ENCODE measurements at regions not wholly inside any gene's neighbourhood (a gene's known extent, or its start where the extent isn't known, plus 50 kb on each side); places are given as distances from the start of the nearest gene placed in this dataset.

DNA sequence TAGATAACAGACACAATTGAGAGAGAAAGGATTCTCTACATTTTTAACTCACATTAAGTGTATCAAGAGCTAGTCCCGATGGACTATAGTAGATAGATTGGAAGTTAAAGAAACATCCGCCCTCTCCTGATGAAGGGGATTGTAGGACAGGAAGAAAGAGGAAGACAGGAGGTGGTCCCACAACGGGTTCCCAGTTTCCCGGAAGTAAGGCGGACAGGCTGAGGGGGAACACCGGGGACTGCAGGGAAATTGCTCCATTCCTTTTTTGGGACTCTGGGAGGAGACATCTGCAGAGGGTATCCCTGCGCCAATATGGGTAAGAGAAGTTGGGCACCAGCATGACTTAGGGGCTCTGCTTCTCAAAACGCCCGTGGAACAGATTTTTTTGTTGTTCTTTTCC lies 177.5 kb upstream of the ATF7IP start:
- TF ChIP-seq, protein P1, sequence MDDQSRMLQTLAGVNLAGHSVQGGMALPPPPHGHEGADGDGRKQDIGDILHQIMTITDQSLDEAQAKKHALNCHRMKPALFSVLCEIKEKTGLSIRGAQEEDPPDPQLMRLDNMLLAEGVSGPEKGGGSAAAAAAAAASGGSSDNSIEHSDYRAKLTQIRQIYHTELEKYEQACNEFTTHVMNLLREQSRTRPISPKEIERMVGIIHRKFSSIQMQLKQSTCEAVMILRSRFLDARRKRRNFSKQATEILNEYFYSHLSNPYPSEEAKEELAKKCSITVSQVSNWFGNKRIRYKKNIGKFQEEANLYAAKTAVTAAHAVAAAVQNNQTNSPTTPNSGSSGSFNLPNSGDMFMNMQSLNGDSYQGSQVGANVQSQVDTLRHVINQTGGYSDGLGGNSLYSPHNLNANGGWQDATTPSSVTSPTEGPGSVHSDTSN (IDR thresholded peaks at IDR 0.05): no peak
- TF ChIP-seq, protein P2, sequence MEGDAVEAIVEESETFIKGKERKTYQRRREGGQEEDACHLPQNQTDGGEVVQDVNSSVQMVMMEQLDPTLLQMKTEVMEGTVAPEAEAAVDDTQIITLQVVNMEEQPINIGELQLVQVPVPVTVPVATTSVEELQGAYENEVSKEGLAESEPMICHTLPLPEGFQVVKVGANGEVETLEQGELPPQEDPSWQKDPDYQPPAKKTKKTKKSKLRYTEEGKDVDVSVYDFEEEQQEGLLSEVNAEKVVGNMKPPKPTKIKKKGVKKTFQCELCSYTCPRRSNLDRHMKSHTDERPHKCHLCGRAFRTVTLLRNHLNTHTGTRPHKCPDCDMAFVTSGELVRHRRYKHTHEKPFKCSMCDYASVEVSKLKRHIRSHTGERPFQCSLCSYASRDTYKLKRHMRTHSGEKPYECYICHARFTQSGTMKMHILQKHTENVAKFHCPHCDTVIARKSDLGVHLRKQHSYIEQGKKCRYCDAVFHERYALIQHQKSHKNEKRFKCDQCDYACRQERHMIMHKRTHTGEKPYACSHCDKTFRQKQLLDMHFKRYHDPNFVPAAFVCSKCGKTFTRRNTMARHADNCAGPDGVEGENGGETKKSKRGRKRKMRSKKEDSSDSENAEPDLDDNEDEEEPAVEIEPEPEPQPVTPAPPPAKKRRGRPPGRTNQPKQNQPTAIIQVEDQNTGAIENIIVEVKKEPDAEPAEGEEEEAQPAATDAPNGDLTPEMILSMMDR (IDR thresholded peaks at IDR 0.05): no peak
- TF ChIP-seq, protein P3, sequence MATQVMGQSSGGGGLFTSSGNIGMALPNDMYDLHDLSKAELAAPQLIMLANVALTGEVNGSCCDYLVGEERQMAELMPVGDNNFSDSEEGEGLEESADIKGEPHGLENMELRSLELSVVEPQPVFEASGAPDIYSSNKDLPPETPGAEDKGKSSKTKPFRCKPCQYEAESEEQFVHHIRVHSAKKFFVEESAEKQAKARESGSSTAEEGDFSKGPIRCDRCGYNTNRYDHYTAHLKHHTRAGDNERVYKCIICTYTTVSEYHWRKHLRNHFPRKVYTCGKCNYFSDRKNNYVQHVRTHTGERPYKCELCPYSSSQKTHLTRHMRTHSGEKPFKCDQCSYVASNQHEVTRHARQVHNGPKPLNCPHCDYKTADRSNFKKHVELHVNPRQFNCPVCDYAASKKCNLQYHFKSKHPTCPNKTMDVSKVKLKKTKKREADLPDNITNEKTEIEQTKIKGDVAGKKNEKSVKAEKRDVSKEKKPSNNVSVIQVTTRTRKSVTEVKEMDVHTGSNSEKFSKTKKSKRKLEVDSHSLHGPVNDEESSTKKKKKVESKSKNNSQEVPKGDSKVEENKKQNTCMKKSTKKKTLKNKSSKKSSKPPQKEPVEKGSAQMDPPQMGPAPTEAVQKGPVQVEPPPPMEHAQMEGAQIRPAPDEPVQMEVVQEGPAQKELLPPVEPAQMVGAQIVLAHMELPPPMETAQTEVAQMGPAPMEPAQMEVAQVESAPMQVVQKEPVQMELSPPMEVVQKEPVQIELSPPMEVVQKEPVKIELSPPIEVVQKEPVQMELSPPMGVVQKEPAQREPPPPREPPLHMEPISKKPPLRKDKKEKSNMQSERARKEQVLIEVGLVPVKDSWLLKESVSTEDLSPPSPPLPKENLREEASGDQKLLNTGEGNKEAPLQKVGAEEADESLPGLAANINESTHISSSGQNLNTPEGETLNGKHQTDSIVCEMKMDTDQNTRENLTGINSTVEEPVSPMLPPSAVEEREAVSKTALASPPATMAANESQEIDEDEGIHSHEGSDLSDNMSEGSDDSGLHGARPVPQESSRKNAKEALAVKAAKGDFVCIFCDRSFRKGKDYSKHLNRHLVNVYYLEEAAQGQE (IDR thresholded peaks at IDR 0.05): no peak
- no peak for TF ChIP-seq SMC3 (IDR thresholded peaks at IDR 0.05)
